Epithelial cell of proximal tubule (primary cell): ENCODE measurements at regions not wholly inside any gene's neighbourhood (a gene's known extent, or its start where the extent isn't known, plus 50 kb on each side); places are given as distances from the start of the nearest gene placed in this dataset.

Experiments
- DNase-seq: peaks from one replicate; pipeline ENCODE4 v3.0.0-alpha.2; 2011; ENCODE audit warnings: low read depth
- H3K4me3 ChIP-seq: 2 replicates; pipeline ENCODE4 v1.5.1; 2011; ENCODE audit warnings: low read depth, mild to moderate bottlenecking, low read length
- TF ChIP-seq, protein P1 (sequence below): conservative IDR thresholded peaks from 2 replicates; pipeline ENCODE4 v1.5.1; 2012; ENCODE audit warnings: low read depth, mild to moderate bottlenecking, low read length

DNA sequence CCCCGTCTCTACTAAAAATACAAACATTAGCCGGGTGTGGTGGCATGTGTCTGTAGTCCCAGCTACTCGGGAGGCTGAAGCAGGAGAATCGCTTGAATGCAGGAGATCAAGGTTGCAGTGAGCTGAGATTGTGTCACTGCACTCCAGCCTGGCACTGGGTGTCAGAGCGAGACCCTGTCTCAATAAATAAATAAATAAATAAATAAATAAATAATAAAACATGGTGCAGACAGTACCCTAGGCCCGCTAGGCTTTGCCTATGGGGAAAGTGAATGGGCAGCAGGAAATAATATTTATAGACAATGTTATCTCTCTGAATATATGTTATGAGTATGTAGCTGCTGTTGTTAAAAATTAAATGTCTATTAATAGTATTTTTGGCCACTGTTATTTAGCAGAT is 130.4 kb downstream of the LARP7 start:
- no peak for DNase-seq
- H3K4me3 ChIP-seq, result no peak overlapping the region
- TF ChIP-seq, protein P1, sequence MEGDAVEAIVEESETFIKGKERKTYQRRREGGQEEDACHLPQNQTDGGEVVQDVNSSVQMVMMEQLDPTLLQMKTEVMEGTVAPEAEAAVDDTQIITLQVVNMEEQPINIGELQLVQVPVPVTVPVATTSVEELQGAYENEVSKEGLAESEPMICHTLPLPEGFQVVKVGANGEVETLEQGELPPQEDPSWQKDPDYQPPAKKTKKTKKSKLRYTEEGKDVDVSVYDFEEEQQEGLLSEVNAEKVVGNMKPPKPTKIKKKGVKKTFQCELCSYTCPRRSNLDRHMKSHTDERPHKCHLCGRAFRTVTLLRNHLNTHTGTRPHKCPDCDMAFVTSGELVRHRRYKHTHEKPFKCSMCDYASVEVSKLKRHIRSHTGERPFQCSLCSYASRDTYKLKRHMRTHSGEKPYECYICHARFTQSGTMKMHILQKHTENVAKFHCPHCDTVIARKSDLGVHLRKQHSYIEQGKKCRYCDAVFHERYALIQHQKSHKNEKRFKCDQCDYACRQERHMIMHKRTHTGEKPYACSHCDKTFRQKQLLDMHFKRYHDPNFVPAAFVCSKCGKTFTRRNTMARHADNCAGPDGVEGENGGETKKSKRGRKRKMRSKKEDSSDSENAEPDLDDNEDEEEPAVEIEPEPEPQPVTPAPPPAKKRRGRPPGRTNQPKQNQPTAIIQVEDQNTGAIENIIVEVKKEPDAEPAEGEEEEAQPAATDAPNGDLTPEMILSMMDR, result no peak

GRCh38 chr4:112770114-112770513 is 133.2 kb downstream of the LARP7 start:
- no peak overlapping the region for H3K4me3 ChIP-seq
- DNase-seq, result no peak
- TF ChIP-seq, protein P1, result no peak

DNA sequence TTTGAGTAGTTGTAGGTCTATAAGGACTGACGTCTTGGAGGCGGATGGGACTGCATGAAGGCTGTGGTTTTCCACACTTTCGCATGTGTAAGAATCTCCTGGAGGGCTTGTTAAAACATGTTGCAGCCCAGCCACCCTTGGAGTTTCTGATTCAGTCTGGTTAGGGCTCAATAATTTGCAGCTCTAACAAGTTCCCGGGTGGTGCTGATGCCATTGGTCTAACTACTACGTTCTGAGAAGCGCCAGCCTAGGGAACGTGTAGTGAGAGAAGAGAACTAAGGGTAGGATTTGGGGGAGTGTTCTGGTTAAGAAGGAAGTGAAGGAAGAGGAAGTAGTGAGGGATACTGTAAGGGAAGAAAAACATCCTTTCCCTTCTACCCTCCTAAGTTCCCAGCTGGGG is 138.9 kb downstream of the LARP7 start:
- DNase-seq, result no peak
- TF ChIP-seq, protein P1, result no peak
- H3K4me3 ChIP-seq, result no peak overlapping the region

- DNase-seq, result no peak
- no peak overlapping the region for H3K4me3 ChIP-seq
- TF ChIP-seq, protein P1, result no peak
Measured at GRCh38 chr4:112776535-112776934, 139.6 kb downstream of the LARP7 start.

DNA sequence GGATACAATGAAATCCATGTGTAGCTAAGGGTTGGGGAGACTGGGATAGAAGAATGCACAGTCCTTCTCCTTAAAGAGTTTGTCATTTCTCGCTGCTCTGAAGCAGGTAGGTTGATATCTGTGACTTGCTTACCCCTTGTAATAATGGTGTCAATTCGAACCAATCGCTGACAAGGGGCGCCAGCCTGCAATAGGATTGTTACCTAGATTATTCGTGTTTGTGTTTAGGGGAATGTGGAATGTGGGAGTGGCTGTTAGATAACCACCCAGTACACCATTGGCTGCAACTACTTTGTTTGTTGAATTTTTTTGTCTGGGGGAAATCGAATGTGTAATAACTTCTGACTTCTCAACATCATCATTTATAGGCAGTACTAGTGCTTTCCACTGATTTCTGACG is 141.6 kb downstream of the LARP7 start:
- DNase-seq, result no peak
- no peak overlapping the region for H3K4me3 ChIP-seq
- TF ChIP-seq, protein P1, result no peak

- TF ChIP-seq, protein P1, result no peak
- DNase-seq, result no peak
- no peak overlapping the region for H3K4me3 ChIP-seq
Measured at GRCh38 chr4:112793033-112793432, 156.1 kb downstream of the LARP7 start.

GRCh38 chr4:112800001-112800400 is 163.1 kb downstream of the LARP7 start:
- H3K4me3 ChIP-seq, result no peak overlapping the region
- no peak for DNase-seq
- TF ChIP-seq, protein P1, result no peak
